GM06990 (cell line): ENCODE measurements at regions not wholly inside any gene's neighbourhood (a gene's known extent, or its start where the extent isn't known, plus 50 kb on each side); places are given as distances from the start of the nearest gene placed in this dataset.

Experiments
- DNase-seq: peaks from one replicate; pipeline ENCODE4 v3.0.0-alpha.2; 2011; ENCODE audit not compliant: insufficient read length; ENCODE audit errors: extremely low read depth
- H3K27me3 ChIP-seq: replicated peaks from 2 replicates; pipeline ENCODE4 v1.6.0; 2011; ENCODE audit warnings: low read length; ENCODE audit not compliant: control insufficient read depth, insufficient read depth
- H3K36me3 ChIP-seq: 2 replicates; pipeline ENCODE4 v1.5.1; 2011; ENCODE audit warnings: low read length; ENCODE audit not compliant: control insufficient read depth, insufficient read depth
- H3K4me3 ChIP-seq: replicated peaks from 2 replicates; pipeline ENCODE4 v1.5.1; 2011; ENCODE audit warnings: low read depth, mild to moderate bottlenecking, control low read depth, low read length
- CTCF ChIP-seq: IDR thresholded peaks from 2 replicates; pipeline ENCODE4 v1.5.1; 2011; ENCODE audit warnings: low read length, control low read depth, mild to moderate bottlenecking, inconsistent platforms; ENCODE audit not compliant: insufficient read depth, poor library complexity, severe bottlenecking

GRCh38 chr5:84536797-84537196 is 152.1 kb upstream of the EDIL3 start:
- no peaks in the 10 kb centered on the region for H3K36me3 ChIP-seq
- H3K4me3 ChIP-seq = no peak overlapping the region
- TF ChIP-seq CTCF = no peak
- no peaks in the 10 kb centered on the region for H3K27me3 ChIP-seq
- no peak for DNase-seq

GRCh38 chr5:84535281-84535680 is 150.6 kb upstream of the EDIL3 start:
- no peak for TF ChIP-seq CTCF
- no peaks in the 10 kb centered on the region for H3K27me3 ChIP-seq
- DNase-seq = no peak
- H3K36me3 ChIP-seq = no peaks in the 10 kb centered on the region
- H3K4me3 ChIP-seq = no peak overlapping the region

- H3K36me3 ChIP-seq = no peaks in the 10 kb centered on the region
- H3K4me3 ChIP-seq = no peak overlapping the region
- TF ChIP-seq CTCF = no peak
- no peaks in the 10 kb centered on the region for H3K27me3 ChIP-seq
- no peak for DNase-seq
Observed at GRCh38 chr5:84524491-84524890, 139.8 kb upstream of the EDIL3 start.

GRCh38 chr5:84518862-84519261 is 134.2 kb upstream of the EDIL3 start:
- H3K27me3 ChIP-seq = no peaks in the 10 kb centered on the region
- no peak for TF ChIP-seq CTCF
- no peak for DNase-seq
- H3K36me3 ChIP-seq = no peaks in the 10 kb centered on the region
- no peak overlapping the region for H3K4me3 ChIP-seq

- H3K27me3 ChIP-seq = no peaks in the 10 kb centered on the region
- no peak for DNase-seq
- TF ChIP-seq CTCF = no peak
- no peak overlapping the region for H3K4me3 ChIP-seq
- H3K36me3 ChIP-seq = no peaks in the 10 kb centered on the region
Observed at GRCh38 chr5:84518370-84518769, 133.7 kb upstream of the EDIL3 start.

GRCh38 chr5:84506625-84507024 is 121.9 kb upstream of the EDIL3 start:
- no peaks in the 10 kb centered on the region for H3K27me3 ChIP-seq
- H3K36me3 ChIP-seq = no peaks in the 10 kb centered on the region
- no peak for TF ChIP-seq CTCF
- no peak overlapping the region for H3K4me3 ChIP-seq
- DNase-seq = no peak
